GM19043 (cell line): ENCODE measurements at regions not wholly inside any gene's neighbourhood (a gene's known extent, or its start where the extent isn't known, plus 50 kb on each side); places are given as distances from the start of the nearest gene placed in this dataset.
"Not testable (repeated sequence)": the region's sequence is repeated elsewhere in the genome, so short reads cannot be mapped to it uniquely, and the experiment has no call there.

Source experiments
- ATAC-seq: cut with Tn5 transposase; IDR thresholded peaks from one replicate; pipeline ENCODE4 v1.9.1; 2021; ENCODE audit warnings: low read depth; ENCODE audit not compliant: unreplicated experiment

- ATAC-seq = no peak
Measured at GRCh38 chr6:144785056-144785455, 499.9 kb downstream of the UTRN start.

GRCh38 chr6:144786825-144787224, 501.7 kb downstream of the UTRN start:
- ATAC-seq = no peak

- no peak for ATAC-seq
Measured at GRCh38 chr6:144793744-144794143, 508.6 kb downstream of the UTRN start.

GRCh38 chr6:144795022-144795421, 509.9 kb downstream of the UTRN start:
- not testable (repeated sequence) for ATAC-seq

GRCh38 chr6:144796070-144796469, 510.9 kb downstream of the UTRN start:
- no peak for ATAC-seq

- ATAC-seq = no peak
Measured at GRCh38 chr6:144797881-144798589, 512.9 kb downstream of the UTRN start.

- no peak for ATAC-seq
Measured at GRCh38 chr6:144804246-144804790, 519.2 kb downstream of the UTRN start.

- no peak for ATAC-seq
Measured at GRCh38 chr6:144805049-144805448, 519.9 kb downstream of the UTRN start.

GRCh38 chr6:144806222-144806621, 521.1 kb downstream of the UTRN start:
- no peak for ATAC-seq

- no peak for ATAC-seq
Measured at GRCh38 chr6:144809120-144809519, 524.0 kb downstream of the UTRN start.

GRCh38 chr6:144809969-144810368, 524.8 kb downstream of the UTRN start:
- no peak for ATAC-seq

GRCh38 chr6:144811140-144811539, 526.0 kb downstream of the UTRN start:
- no peak for ATAC-seq

- ATAC-seq = no peak
Measured at GRCh38 chr6:144816936-144817335, 531.8 kb downstream of the UTRN start.

- no peak for ATAC-seq
Measured at GRCh38 chr6:144820270-144820669, 535.1 kb downstream of the UTRN start.

GRCh38 chr6:144823131-144823530, 538.0 kb downstream of the UTRN start:
- no peak for ATAC-seq

GRCh38 chr6:144824018-144824417, 538.9 kb downstream of the UTRN start:
- no peak for ATAC-seq

GRCh38 chr6:144834426-144835038, 549.4 kb downstream of the UTRN start:
- ATAC-seq = no peak

- ATAC-seq = no peak
Measured at GRCh38 chr6:144835322-144835973, 550.3 kb downstream of the UTRN start.

GRCh38 chr6:144840619-144841018, 555.5 kb downstream of the UTRN start:
- ATAC-seq = no peak

- no peak for ATAC-seq
Measured at GRCh38 chr6:144843701-144844100, 558.6 kb downstream of the UTRN start.

GRCh38 chr6:144844596-144844995, 559.5 kb downstream of the UTRN start:
- ATAC-seq = no peak

GRCh38 chr6:144845186-144845585, 560.1 kb downstream of the UTRN start:
- no peak for ATAC-seq
